SIG-M5 (cell line): ENCODE measurements at regions not wholly inside any gene's neighbourhood (a gene's known extent, or its start where the extent isn't known, plus 50 kb on each side); places are given as distances from the start of the nearest gene placed in this dataset.

Experiments used
- DNase-seq: peaks from one replicate; lab custom pipeline; 2025; lab: John Stamatoyannopoulos, UW

GRCh38 chr22:27148886-27149470 is 491.6 kb downstream of the MIAT start:
- no peak for DNase-seq

GRCh38 chr22:27149921-27150543 is 492.6 kb downstream of the MIAT start:
- DNase-seq: no peak

DNA sequence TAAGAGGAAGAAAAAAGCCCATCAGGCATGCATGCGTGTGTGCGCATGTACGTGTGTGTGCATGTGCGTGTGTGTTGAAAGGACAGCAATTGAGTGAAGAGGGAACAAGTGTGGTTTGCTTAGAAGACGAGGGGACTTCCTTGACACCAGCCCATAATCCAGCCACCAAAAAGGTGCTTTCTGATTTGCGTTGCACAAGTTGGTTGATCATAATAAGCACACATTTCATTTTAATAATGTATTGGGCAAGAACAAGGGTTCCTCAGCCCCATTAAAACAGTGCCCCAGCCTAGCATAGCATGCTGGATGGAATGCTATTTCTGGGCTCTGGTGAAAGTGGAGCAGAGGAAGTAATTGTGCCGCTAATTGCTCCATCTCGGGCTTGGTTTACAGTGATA is 493.2 kb downstream of the MIAT start:
- peak; percentile 27 for DNase-seq

GRCh38 chr22:27151407-27151806 is 494.0 kb downstream of the MIAT start:
- DNase-seq: no peak

- DNase-seq: no peak
These were observed 494.6 kb downstream of the MIAT start for GRCh38 chr22:27152033-27152432.

GRCh38 chr22:27152883-27153282 is 495.5 kb downstream of the MIAT start:
- no peak for DNase-seq

- DNase-seq: no peak
These were observed 496.0 kb downstream of the MIAT start for GRCh38 chr22:27153386-27153785.

DNA sequence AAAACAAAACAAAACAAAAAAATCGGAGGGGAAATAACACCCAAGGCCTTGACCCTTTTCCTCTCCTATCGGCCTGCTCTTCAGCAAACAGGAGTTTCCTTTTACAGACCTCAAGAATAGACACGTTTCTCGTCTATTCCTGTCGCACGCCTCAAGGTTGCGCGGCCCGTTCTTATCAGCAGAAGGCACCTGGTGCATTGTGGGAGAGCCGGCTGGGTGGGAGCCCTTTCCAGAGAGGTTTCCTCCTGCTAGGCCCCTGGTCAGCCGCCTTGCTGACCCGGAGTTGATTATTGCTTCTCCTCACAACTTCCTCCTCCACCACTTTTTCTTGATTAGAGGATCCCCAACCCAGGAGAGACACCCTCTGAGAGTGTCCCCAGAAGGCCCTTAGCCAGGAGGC is 497.3 kb downstream of the MIAT start:
- DNase-seq: no peak

GRCh38 chr22:27156821-27157489 is 499.6 kb downstream of the MIAT start:
- DNase-seq: no peak

DNA sequence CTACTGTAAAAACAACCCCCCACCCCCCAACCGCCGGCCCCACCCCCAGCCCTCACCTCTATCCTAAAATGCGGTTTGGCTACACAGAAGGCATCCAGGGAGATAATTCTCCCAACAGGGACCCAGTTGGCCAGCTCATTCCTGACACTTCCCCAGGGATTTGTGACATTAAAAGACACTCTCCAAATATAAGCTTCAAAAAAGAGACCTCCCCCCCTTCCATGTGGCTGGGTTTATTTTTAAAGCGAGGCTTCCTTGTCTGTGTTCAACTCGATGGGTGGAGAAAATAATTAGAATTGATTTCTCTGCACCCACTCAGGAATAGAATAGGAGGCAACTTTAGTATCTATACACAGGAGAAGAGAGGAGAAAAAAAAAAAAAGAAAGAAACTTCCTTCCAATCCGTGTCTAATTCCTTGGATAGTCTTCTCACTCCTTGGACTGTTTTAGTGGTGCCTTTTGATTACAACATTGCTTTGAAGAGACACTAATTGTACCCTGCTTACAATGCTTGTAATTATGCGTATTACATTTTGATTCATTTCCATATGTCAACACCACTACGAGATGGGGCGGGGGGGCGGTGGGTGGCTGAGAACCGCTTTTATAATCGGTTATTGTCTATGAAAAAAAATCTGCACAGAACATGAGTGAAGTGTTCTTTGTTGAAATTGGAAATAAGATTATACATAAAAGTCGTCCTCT is 500.4 kb downstream of the MIAT start:
- no peak for DNase-seq

DNA sequence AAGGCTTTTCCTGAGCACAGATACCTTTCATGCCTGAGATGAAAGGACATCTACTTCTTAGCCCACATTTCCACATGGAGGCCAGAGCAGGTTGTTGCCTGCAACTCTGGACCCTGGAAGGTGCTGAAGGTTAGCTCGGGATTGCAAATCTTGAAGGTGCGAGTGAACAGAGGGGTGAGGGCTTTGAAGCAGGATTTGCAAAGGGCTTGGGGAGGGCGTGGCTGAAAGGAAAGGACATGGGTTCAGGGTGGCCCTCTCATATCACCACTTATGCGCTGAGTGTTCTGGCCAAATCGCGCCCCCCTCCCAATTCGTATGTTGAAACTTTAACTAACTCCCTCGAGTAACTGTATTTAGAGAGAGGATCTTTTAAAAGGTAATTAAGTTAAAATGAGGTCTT is 501.6 kb downstream of the MIAT start:
- no peak for DNase-seq

DNA sequence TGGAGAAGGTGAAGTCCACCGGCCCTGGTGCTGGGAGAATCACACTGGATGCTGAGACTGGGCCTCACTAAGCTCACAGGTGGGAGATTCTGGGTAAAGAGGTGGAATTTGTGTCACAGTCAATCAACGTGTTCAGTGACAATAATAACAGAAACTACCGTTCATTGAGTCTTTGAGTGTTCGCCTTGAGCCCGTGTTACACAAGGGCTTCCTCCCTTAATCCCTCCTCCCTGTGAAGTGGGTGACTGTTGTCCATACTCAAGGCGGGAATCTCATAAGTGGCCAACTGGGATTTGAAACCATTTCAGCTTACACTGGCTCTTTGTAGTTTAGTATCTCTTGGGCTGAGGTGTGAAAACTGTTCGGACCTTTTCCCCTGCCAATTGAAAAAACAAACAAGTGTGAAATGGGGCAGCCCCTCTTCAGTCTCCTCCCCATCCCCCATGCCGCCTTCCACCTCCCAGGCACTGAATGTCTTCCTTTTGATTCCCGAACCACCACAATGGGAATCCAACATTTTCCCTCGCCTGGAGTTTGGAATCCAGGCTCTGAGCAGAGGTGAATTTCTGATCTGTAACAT is 502.4 kb downstream of the MIAT start:
- no peak for DNase-seq

DNA sequence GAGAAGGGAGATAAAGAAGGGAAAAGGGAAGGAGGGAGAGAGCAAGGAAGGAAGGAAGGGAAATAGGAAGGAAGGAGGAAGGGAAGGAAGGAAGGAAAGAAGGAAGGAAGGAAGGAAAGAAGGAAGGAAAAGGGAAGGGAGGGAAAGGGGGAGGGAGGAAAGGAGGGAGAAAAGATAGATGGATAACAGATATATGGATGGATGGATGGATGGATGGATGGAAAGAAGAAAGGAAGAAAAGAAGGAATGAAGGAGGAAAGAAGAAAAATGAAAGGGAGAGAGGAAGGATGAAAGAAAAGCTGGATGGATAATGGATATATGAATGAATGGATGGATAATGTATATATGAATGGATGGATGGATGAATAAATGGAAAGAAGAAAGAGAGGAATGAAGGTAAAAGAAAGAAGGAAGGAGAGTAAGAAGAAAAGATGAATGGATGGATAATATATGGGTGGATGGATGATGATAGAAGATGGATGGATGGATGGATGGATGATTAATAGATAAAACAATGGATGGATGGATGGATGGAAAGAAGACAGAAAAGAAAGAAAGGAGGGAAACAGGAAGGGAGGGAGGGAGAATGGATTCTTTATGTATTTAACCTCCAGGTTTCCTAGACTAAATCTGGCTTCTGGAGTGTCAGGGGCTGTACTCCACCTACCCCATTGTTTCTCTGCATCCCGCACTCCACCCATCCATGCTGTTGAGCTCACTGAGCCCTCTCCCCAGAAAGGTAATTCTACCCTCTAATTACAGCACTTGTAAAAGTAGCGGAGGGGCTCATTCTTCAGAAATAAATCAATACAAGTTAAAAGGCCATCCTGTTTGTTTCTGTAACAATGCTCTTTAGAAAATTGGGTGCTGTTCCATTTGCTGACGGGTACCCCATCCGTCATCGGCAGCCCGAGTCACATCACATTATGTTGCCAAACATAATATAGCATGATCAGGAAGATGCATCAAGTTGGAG is 506.1 kb downstream of the MIAT start:
- no peak for DNase-seq

GRCh38 chr22:27164781-27165503 is 507.6 kb downstream of the MIAT start:
- DNase-seq: no peak

DNA sequence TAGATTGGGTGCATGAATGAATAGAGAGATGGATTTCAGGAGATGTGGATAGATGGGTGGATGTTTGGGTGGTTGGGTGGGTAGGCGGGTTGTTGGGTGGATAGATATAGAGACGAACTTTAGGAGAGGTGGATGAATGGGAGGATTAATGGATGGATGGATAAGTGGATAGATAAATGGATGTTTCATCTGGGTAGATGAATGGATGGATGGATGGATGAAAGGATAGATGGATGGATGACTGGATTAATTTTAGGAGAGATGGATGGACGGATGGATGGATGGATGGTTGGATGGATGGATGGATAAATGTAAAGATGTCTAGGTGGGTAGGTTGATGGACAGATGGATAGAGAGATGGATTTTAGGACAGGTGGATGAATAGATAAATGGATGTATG is 511.3 kb downstream of the MIAT start:
- no peak for DNase-seq

DNA sequence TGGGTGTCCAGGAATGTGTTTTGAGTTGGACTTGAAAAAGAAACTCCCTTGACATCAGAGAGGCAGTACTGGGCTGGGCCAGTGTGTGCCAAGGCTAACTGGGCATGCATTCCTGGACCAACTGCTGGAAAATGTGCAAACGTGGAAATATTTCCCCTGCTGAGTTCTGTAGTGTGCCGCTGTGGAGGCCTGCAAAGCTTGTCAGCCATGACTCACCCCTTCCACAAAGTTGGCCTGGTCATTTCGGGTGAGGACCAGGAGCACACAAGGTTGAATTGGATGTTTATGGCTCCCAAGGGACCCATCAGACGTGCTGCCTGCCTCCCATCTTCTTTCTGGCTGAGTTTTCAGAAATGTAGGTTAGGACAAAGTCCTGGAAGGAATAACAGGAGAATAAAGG is 513.1 kb downstream of the MIAT start:
- DNase-seq: no peak

DNA sequence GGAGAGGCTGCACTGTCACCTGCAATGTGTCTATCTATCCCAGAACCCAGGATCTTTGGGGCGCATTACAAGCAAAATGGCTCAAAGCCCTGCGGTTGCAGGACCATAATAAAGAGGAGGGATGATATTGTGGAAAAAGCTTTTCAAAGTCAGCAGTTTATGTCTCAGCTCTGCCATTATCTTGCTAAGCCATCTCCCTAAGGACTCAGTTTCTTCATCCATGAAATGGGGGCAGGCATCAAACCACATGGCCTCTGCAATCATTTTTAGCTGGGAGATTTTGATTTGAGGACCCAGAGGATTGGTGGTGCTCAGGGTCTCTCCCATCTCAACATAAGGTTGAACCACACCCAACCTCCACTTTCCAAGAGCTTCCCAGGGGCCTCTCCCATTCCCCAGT is 513.8 kb downstream of the MIAT start:
- no peak for DNase-seq

DNA sequence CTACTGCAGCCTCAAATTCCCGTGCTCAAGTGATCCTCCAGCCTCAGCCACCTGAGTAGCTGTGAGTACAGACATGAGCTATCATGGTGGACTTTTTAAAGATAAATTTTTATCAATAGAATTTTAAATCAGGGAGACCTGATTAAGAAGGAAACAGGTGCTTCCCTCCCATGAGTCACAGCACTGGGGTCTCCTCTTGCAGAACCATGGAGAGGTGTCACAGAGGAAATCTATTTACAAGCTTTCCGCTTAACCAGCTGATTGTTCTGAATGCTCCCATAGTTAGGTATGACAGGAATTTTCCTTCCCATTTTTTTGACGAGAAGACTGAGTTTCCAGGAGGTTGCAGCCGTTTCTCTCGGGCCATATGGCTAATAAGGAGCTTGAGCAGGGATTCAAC is 516.1 kb downstream of the MIAT start:
- DNase-seq: no peak

DNA sequence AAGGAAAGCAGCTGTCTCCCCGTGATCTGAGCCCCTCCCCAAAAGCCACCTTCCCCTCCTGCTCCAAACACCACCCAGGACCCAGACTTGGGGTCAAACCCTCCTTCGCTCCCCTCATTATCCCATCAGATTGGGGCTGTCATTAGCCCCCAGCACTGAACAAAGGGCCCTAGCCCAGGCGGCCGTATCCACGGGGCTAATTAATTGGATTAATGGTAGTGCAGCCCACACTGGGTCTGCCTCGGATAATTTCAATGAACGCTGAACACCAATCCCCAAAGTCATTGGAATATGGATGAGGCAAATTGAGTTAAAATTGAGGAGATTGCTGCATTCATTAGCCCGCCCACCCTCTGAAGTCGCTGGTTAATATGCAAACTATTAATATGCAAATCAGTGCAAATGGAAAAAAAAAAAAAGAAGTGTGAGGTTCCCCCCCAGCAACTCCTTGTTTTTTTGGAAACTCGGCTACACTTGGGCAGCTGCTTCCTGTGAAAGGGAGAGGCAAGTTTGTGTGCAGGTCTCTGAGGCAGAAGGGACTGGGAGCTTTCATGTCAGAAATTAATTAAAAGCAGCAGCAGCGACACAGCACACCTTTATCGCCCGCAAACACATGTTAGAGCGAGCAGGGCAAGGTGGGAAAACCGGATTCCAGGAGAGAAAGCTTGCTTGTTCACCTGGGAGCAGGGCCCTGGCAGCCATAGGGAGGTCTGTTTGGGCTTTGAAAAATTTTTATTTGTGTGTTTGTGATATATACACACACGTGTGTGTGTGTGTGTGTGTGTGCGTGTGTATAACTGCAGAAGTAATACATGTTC is 517.8 kb downstream of the MIAT start:
- no peak for DNase-seq

DNA sequence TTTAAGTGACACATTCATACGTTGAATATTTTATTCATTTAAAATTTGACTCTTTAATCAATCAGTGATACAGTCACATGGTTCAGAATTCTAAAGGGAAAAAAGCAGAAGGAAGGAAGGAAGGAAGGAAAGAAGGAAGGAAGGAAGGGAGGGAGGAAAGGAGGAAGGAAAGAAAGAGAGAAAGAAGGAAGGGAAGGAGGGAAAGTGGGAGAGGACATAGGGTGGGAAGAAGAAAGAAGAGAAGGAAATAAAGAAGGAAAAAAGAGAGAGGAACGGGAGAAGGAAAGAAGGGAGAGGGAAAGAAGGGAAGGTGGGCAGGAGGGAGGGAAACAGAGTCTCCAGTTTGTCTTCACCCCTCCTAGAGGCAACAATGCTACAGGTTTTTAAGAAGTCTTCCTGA is 518.6 kb downstream of the MIAT start:
- no peak for DNase-seq
